Endothelial cell of umbilical vein (primary cell): ENCODE measurements at regions not wholly inside any gene's neighbourhood (a gene's known extent, or its start where the extent isn't known, plus 50 kb on each side); places are given as distances from the start of the nearest gene placed in this dataset.

Experiments used
- BruUV-seq: library from RNA; stranded (reverse); fragments of 400-500 nt; replicated peaks from 2 replicates; lab custom pipeline; 2021; lab: Mats Ljungman, UMichigan
- CTCF ChIA-PET: fragments of 300-600, 350-600 bp; sonication (Branson Sonifier 250); formaldehyde crosslinking; loops from one replicate; lab custom pipeline; 2021; ENCODE audit warnings: antibody characterized with exemption, inconsistent platforms; lab: Charles Lee
- POLR2A ChIA-PET: fragments of 300-600, 350-600 bp; sonication (Branson Sonifier 250); formaldehyde crosslinking; loops from one replicate; lab custom pipeline; 2021; ENCODE audit warnings: antibody characterized with exemption, inconsistent platforms; lab: Charles Lee
- DNase-seq: peaks from one replicate; pipeline ENCODE4 v3.0.0-alpha.2; 2011; ENCODE audit warnings: low read depth, low spot score
- FAIRE-seq: peaks from 2 replicates; lab custom pipeline; 2011; peaks lifted over from hg19 to GRCh38; lab: Jason Lieb, UNC
- H2AFZ ChIP-seq: 2 replicates; pipeline ENCODE4 v1.6.0; 2012; ENCODE audit warnings: low read depth, low read length, control low read depth, inconsistent platforms
- H3K27ac ChIP-seq: 2 replicates; pipeline ENCODE4 v1.5.1; 2011; ENCODE audit warnings: low read depth, mild to moderate bottlenecking, control low read depth, low read length, moderate library complexity; ENCODE audit not compliant: insufficient read depth
- H3K27me3 ChIP-seq, 2 experiments: 2 replicates each; pipeline versions ENCODE4 v1.6.0 to v1.6.1; 2011; ENCODE audit warnings: low read length in 2 of 2, mixed read lengths in 1 of 2; ENCODE audit not compliant: control insufficient read depth in 2 of 2, insufficient read depth in 2 of 2
- H3K36me3 ChIP-seq, 2 experiments: 2 replicates in 1 of 2; 3 replicates in 1 of 2; pipeline ENCODE4 v1.5.1; 2011; ENCODE audit warnings: low read length in 2 of 2, mild to moderate bottlenecking in 1 of 2, moderate library complexity in 1 of 2; ENCODE audit not compliant: control insufficient read depth in 2 of 2, insufficient read depth in 2 of 2; ENCODE audit errors: extremely low read depth in 1 of 2
- H3K4me1 ChIP-seq: 3 replicates; pipeline ENCODE4 v1.5.1; 2011; ENCODE audit warnings: mild to moderate bottlenecking, low read length; ENCODE audit not compliant: control insufficient read depth, insufficient read depth; ENCODE audit errors: extremely low read depth
- H3K4me2 ChIP-seq: 2 replicates; pipeline ENCODE4 v1.6.1; 2011; ENCODE audit warnings: low read length, control low read depth, mixed read lengths; ENCODE audit not compliant: insufficient read depth
- H3K4me3 ChIP-seq, 3 experiments: fragments of 200-600 bp in 1 of 3; sonication (generic), shearing (Covaris generic) in 1 of 3; replicated peaks in 1 of 3; 2 replicates each; pipeline ENCODE4 v1.5.1; 2011 to 2016; ENCODE audit warnings: control low read depth in 3 of 3, low read length in 3 of 3, mild to moderate bottlenecking in 2 of 3, inconsistent platforms in 1 of 3, low read depth in 1 of 3, moderate library complexity in 1 of 3; ENCODE audit not compliant: insufficient read depth in 1 of 3
- H3K79me2 ChIP-seq: 2 replicates; pipeline ENCODE4 v1.6.0; 2012; ENCODE audit warnings: low read length, inconsistent platforms; ENCODE audit not compliant: control insufficient read depth, insufficient read depth
- H3K9ac ChIP-seq: replicated peaks from 2 replicates; pipeline ENCODE3; 2011; ENCODE audit warnings: low read length, control low read depth; ENCODE audit not compliant: insufficient read depth; ENCODE audit errors: extremely low read depth
- H3K9me1 ChIP-seq: replicated peaks from 3 replicates; pipeline ENCODE4 v1.6.0; 2011; ENCODE audit warnings: mild to moderate bottlenecking, low read length; ENCODE audit not compliant: control insufficient read depth, insufficient read depth; ENCODE audit errors: extremely low read depth
- H3K9me3 ChIP-seq: replicated peaks from 2 replicates; pipeline ENCODE4 v1.5.1; 2012; ENCODE audit warnings: low read length, inconsistent platforms; ENCODE audit not compliant: control insufficient read depth, insufficient read depth
- H4K20me1 ChIP-seq: replicated peaks from 2 replicates; pipeline ENCODE3; 2011; ENCODE audit warnings: mild to moderate bottlenecking, low read length; ENCODE audit not compliant: control insufficient read depth, insufficient read depth; ENCODE audit errors: extremely low read depth
- EZH2 ChIP-seq: IDR thresholded peaks from 2 replicates; pipeline ENCODE4 v1.6.1; 2012; ENCODE audit warnings: borderline replicate concordance, low read depth, mild to moderate bottlenecking, moderate library complexity, low read length, inconsistent platforms; ENCODE audit not compliant: severe bottlenecking
- FOS ChIP-seq: IDR thresholded peaks from 2 replicates; pipeline ENCODE4 v1.6.1; 2011; ENCODE audit warnings: mild to moderate bottlenecking, low read length, moderate library complexity, borderline replicate concordance; ENCODE audit not compliant: insufficient read depth
- GATA2 ChIP-seq: IDR thresholded peaks from 2 replicates; pipeline ENCODE4 v1.7.0; 2011; ENCODE audit warnings: low read depth, mild to moderate bottlenecking, moderate library complexity, mixed read lengths, low read length; ENCODE audit not compliant: insufficient read length, insufficient read depth
- JUN ChIP-seq: IDR thresholded peaks from 2 replicates; pipeline ENCODE4 v1.6.1; 2011; ENCODE audit warnings: borderline replicate concordance, low read depth; ENCODE audit not compliant: insufficient read length, insufficient read depth
- MYC ChIP-seq: IDR thresholded peaks from one replicate; pipeline ENCODE4 v1.6.1; 2011; ENCODE audit warnings: mild to moderate bottlenecking, low read depth, low read length
- POLR2A ChIP-seq: IDR thresholded peaks from 2 replicates; pipeline ENCODE4 v1.6.1; 2012; ENCODE audit warnings: low read depth, mild to moderate bottlenecking, control low read depth, low read length
- POLR2AphosphoS5 ChIP-seq: IDR thresholded peaks from 2 replicates; pipeline ENCODE4 v1.6.1; 2012; ENCODE audit warnings: low read depth, mild to moderate bottlenecking, control low read depth, low read length, moderate library complexity; ENCODE audit not compliant: insufficient read depth
- dilution Hi-C: fragments of 300-500 bp; cut with MboI; formaldehyde crosslinking; loops from one replicate; pipeline ENCODE4 v1.15.0; 2019; ENCODE audit warnings: low sequenced_read_pairs; ENCODE audit not compliant: extremely low pct_ligation_motif_present
- intact Hi-C: fragments of 100-400 bp; cut with micrococcal nuclease; formaldehyde crosslinking; loops from one replicate; pipeline ENCODE4 v1.10.0; 2022
- TF ChIP-seq, protein P1 (sequence below), 2 donors: IDR thresholded peaks; 1 replicate in 1 of 2; 2 replicates in 1 of 2; pipeline ENCODE4 v1.5.1; 2011; ENCODE audit warnings: low read length in 2 of 2, mild to moderate bottlenecking in 2 of 2, moderate library complexity in 2 of 2, control low read depth in 1 of 2, inconsistent platforms in 1 of 2, low read depth in 1 of 2; ENCODE audit not compliant: insufficient read depth in 1 of 2; ENCODE audit errors: extremely low read depth in 1 of 2

DNA sequence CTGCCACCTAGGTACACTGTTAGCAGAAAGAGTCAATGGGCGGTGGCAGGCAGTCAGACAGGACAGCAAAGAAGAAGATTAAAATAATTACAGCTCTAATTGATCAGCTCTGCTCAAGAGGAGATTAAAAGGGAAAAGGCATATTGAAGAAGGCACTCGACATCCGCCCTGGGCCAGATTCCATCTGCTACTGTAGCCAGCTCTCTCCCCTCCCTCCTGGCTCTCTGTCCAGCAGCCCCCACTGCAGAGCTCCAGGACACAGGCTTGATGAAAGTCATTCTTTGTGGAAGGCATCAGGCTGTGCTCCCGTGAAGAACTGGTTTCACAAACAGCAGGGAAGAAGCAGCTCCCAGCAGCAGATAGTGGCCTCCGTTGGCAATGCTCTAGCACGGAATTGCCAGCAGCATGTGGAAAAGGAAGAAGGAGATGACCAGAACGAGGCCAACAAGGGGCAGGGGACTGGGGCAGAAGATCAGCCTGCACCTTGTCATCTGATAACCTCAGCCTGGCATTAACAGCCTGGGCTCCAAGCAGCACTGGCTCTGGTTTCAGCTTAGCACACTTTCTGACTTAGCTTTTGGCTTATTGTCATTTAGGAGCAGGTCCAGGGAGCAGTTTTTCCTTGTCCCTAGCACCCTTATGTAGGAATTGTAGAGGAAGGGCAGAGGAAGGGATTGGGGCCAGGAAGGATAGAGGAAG, 465.9 kb downstream of the KIF16B start:
- H3K9ac ChIP-seq = no peak overlapping the region
- no peaks in the 10 kb centered on the region for H3K9me1 ChIP-seq
- TF ChIP-seq MYC = no peak
- no peak for TF ChIP-seq EZH2
- TF ChIP-seq, protein P1, sequence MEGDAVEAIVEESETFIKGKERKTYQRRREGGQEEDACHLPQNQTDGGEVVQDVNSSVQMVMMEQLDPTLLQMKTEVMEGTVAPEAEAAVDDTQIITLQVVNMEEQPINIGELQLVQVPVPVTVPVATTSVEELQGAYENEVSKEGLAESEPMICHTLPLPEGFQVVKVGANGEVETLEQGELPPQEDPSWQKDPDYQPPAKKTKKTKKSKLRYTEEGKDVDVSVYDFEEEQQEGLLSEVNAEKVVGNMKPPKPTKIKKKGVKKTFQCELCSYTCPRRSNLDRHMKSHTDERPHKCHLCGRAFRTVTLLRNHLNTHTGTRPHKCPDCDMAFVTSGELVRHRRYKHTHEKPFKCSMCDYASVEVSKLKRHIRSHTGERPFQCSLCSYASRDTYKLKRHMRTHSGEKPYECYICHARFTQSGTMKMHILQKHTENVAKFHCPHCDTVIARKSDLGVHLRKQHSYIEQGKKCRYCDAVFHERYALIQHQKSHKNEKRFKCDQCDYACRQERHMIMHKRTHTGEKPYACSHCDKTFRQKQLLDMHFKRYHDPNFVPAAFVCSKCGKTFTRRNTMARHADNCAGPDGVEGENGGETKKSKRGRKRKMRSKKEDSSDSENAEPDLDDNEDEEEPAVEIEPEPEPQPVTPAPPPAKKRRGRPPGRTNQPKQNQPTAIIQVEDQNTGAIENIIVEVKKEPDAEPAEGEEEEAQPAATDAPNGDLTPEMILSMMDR (IDR thresholded peaks at IDR 0.05; ENCODE audit: extremely low read depth in 1 of 2, insufficient read depth in 1 of 2, low read depth in 1 of 2, low read length in 2 of 2) = no peak
- no peak for TF ChIP-seq GATA2
- TF ChIP-seq JUN = no peak
- no peak for TF ChIP-seq POLR2AphosphoS5
- no peak for TF ChIP-seq FOS
- no peak for TF ChIP-seq POLR2A
- no peaks in the 10 kb centered on the region for H3K4me1 ChIP-seq
- H3K9me3 ChIP-seq = peaks cover 2% of the 10 kb centered on the region
- H3K4me3 ChIP-seq = no peak overlapping the region
- no peaks in the 10 kb centered on the region for H3K27me3 ChIP-seq
- dilution Hi-C loops (no loop called here), intact Hi-C loops (no loop called here)
- FAIRE-seq (no peak), DNase-seq (no peak)
- H3K79me2 ChIP-seq = no peaks in the 10 kb centered on the region
- no peak overlapping the region for H2AFZ ChIP-seq
- H4K20me1 ChIP-seq = no peaks in the 10 kb centered on the region
- no TSS peak for BruUV-seq
- POLR2A ChIA-PET = no interaction called here
- H3K27ac ChIP-seq = no peak overlapping the region
- no peaks in the 10 kb centered on the region for H3K36me3 ChIP-seq
- CTCF ChIA-PET = no interaction called here
- H3K4me2 ChIP-seq = no peak overlapping the region
